ENCODE measurements at regions not wholly inside any gene's neighbourhood (a gene's known extent, or its start where the extent isn't known, plus 50 kb on each side); places are given as distances from the start of the nearest gene placed in this dataset.

DNA sequence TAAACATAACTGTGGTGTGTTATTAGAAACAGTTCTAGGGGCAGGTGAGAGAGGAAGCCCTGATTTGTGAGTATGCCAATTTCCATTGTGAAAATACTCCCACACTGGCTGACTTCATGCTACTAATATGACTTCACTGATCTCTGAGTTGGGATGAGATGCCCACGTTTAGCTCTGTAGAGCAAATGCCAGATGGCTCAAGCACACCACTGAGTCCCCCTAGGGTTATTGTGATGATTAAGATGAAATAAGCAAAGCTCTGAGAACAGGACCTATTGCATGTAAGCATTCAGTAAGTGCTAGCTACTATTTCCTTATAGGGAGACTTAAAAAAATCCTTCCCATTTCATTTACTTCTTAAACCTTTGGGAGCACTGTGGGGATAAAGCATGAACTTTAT is 117.6 kb downstream of the CENPF start:
- 46 to 58% methylated on average over 1 of the region's 1 CpG for WGBS, 2 donors
- Histone ChIP-seq H3K4me1 (ENCODE audit: control insufficient read depth in 5 of 5, insufficient read depth in 5 of 5, low read length in 5 of 5) (no peaks in the 10 kb centered on the region), H3K9me3 (ENCODE audit: control insufficient read depth in 4 of 4, insufficient read depth in 3 of 4, low read length in 3 of 4) (peaks cover 0 to 2% (median 0%) of the 10 kb centered on the region in 4 donors), H3K4me3 (no peak overlapping the region), H3K9ac (ENCODE audit: insufficient read depth in 1 of 2, low read length in 2 of 2) (no peak overlapping the region), H3K36me3 (ENCODE audit: control insufficient read depth in 4 of 4, insufficient read depth in 4 of 4, low read length in 4 of 4) (no peaks in the 10 kb centered on the region), H3K27me3 (ENCODE audit: control insufficient read depth in 3 of 3, insufficient read depth in 3 of 3, low read length in 2 of 3) (no peaks in the 10 kb centered on the region), H3K27ac (ENCODE audit: low read depth in 1 of 2, low read length in 1 of 2) (no peak overlapping the region)
- ATAC-seq (ENCODE audit: insufficient read depth, low FRiP score): no peak
- TF ChIP-seq, protein P1, sequence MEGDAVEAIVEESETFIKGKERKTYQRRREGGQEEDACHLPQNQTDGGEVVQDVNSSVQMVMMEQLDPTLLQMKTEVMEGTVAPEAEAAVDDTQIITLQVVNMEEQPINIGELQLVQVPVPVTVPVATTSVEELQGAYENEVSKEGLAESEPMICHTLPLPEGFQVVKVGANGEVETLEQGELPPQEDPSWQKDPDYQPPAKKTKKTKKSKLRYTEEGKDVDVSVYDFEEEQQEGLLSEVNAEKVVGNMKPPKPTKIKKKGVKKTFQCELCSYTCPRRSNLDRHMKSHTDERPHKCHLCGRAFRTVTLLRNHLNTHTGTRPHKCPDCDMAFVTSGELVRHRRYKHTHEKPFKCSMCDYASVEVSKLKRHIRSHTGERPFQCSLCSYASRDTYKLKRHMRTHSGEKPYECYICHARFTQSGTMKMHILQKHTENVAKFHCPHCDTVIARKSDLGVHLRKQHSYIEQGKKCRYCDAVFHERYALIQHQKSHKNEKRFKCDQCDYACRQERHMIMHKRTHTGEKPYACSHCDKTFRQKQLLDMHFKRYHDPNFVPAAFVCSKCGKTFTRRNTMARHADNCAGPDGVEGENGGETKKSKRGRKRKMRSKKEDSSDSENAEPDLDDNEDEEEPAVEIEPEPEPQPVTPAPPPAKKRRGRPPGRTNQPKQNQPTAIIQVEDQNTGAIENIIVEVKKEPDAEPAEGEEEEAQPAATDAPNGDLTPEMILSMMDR (IDR thresholded peaks at IDR 0.05; ENCODE audit: control extremely low read depth, extremely low read depth): no peak
- no peak for DNase-seq

DNA sequence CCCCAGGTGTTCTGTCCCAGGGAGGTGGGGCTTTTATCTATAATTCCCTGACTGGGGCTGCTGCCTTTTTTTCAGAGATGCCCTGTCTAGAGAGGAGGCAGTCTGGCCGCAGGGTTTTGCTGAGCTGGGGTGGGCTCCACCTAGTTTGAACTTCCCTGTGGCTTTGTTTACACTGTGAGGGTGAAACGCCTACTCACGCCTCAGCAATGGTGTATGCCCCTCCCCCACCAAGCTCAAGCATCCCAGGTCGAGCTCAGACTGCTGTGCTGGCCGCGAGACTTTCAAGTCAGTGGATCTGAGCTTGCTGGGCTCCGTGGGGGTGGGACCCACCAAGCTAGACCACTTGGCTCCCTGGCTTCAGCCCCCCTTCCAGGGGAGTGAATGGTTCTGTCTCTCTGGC is 124.3 kb downstream of the CENPF start:
- ATAC-seq (ENCODE audit: insufficient read depth, low FRiP score) (no peak), DNase-seq (peak in 1 of 3 donors; percentile 11)
- Histone ChIP-seq H3K9ac (ENCODE audit: insufficient read depth in 1 of 2, low read length in 2 of 2) (no peak overlapping the region), H3K4me3 (no peak overlapping the region), H3K27ac (ENCODE audit: low read depth in 1 of 2, low read length in 1 of 2) (no peak overlapping the region), H3K9me3 (ENCODE audit: control insufficient read depth in 4 of 4, insufficient read depth in 3 of 4, low read length in 3 of 4) (peaks cover 0 to 5% (median 0%) of the 10 kb centered on the region in 4 donors), H3K36me3 (ENCODE audit: control insufficient read depth in 4 of 4, insufficient read depth in 4 of 4, low read length in 4 of 4) (no peaks in the 10 kb centered on the region), H3K27me3 (ENCODE audit: control insufficient read depth in 3 of 3, insufficient read depth in 3 of 3, low read length in 2 of 3) (no peaks in the 10 kb centered on the region), H3K4me1 (ENCODE audit: control insufficient read depth in 5 of 5, insufficient read depth in 5 of 5, low read length in 5 of 5) (no peaks in the 10 kb centered on the region)
- TF ChIP-seq, protein P1 (IDR thresholded peaks at IDR 0.05; ENCODE audit: control extremely low read depth, extremely low read depth): no peak
- 27 to 51% methylated on average over 7 of the region's 7 CpGs for WGBS, 2 donors

DNA sequence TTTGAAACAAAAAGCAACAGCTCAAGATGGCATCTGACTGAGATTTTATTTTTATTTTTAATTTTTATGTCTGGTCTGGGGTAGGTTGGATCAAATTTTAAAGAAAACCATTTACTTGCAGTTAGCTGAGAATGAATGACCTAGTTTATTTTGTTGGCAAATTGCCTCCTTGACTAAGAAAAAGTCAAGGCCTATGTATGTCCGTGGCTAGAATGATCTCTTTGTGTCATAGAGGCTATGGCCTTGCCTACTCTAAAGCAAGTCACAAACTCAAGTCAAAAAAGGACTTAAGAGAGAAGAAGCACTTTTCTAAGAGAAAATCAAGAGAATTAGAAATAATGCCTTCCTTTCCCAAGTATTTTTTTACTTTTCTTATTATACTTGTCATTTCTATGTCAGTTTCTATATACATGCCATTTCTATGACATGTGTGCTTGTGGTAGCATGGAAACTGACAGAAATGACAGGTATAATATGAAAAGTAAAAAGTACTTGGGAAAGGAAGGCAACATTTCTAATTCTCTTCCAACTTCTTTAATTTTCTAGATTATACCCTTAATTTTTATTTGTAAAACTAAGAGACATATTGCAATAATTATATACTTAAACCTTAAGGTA is 136.7 kb downstream of the CENPF start:
- no peaks in the 10 kb centered on the region for H3K27me3 ChIP-seq (ENCODE audit: control insufficient read depth in 3 of 3, insufficient read depth in 3 of 3, low read length in 2 of 3)
- DNase-seq (peak in 1 of 3 donors; percentile 12), ATAC-seq (ENCODE audit: insufficient read depth, low FRiP score) (no peak)
- H3K36me3 ChIP-seq (ENCODE audit: control insufficient read depth in 4 of 4, insufficient read depth in 4 of 4, low read length in 4 of 4): no peaks in the 10 kb centered on the region
- 54 to 58% methylated on average over 1 of the region's 1 CpG for WGBS, 2 donors
- H3K27ac ChIP-seq (ENCODE audit: low read depth in 1 of 2, low read length in 1 of 2): no peak overlapping the region
- H3K4me1 ChIP-seq (ENCODE audit: control insufficient read depth in 5 of 5, insufficient read depth in 5 of 5, low read length in 5 of 5): no peaks in the 10 kb centered on the region
- no peaks in the 10 kb centered on the region for H3K9me3 ChIP-seq (ENCODE audit: control insufficient read depth in 4 of 4, insufficient read depth in 3 of 4, low read length in 3 of 4)
- no peak overlapping the region for H3K9ac ChIP-seq (ENCODE audit: insufficient read depth in 1 of 2, low read length in 2 of 2)
- no peak overlapping the region for H3K4me3 ChIP-seq
- TF ChIP-seq, protein P1 (IDR thresholded peaks at IDR 0.05; ENCODE audit: control extremely low read depth, extremely low read depth): no peak

DNA sequence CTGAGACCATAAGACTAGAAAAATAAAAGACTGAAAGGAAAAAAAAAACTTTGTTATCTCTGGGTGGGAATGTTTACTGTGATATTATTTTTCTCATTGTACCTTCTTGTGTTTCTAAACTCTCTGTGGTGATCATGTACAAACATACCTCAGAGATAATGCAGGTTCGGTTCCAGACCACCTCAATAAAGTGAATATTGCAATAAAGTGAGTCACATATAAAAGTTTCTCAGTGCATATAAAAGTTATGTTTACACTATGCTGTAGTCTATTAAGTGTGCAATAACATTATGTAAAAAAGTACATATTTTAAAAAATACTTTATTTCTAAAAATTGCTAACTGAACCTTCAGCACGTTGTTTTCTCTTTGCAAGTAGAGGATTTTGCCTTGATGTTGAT is 137.5 kb downstream of the CENPF start:
- Histone ChIP-seq H3K4me3 (no peak overlapping the region), H3K9me3 (ENCODE audit: control insufficient read depth in 4 of 4, insufficient read depth in 3 of 4, low read length in 3 of 4) (no peaks in the 10 kb centered on the region), H3K27ac (ENCODE audit: low read depth in 1 of 2, low read length in 1 of 2) (no peak overlapping the region), H3K36me3 (ENCODE audit: control insufficient read depth in 4 of 4, insufficient read depth in 4 of 4, low read length in 4 of 4) (no peaks in the 10 kb centered on the region), H3K9ac (ENCODE audit: insufficient read depth in 1 of 2, low read length in 2 of 2) (no peak overlapping the region), H3K27me3 (ENCODE audit: control insufficient read depth in 3 of 3, insufficient read depth in 3 of 3, low read length in 2 of 3) (no peaks in the 10 kb centered on the region), H3K4me1 (ENCODE audit: control insufficient read depth in 5 of 5, insufficient read depth in 5 of 5, low read length in 5 of 5) (no peaks in the 10 kb centered on the region)
- 78 to 79% methylated on average over 2 of the region's 2 CpGs for WGBS, 2 donors
- DNase-seq: no peak
- no peak for ATAC-seq (ENCODE audit: insufficient read depth, low FRiP score)
- TF ChIP-seq, protein P1 (IDR thresholded peaks at IDR 0.05; ENCODE audit: control extremely low read depth, extremely low read depth): no peak
